Cardiac fibroblast (primary cell): ENCODE measurements at regions not wholly inside any gene's neighbourhood (a gene's known extent, or its start where the extent isn't known, plus 50 kb on each side); places are given as distances from the start of the nearest gene placed in this dataset.
A peak's percentile ranks its signal among the peaks of the same experiment; 100 is the strongest.

Experiments used
- DNase-seq, 2 donors: peaks; one replicate each; pipeline versions ENCODE4 v3.0.0 to v3.0.0-alpha.2; 2010; ENCODE audit warnings: low read depth in 2 of 2
- H3K4me3 ChIP-seq, 2 donors: replicated peaks in 1 of 2; 1 replicate in 1 of 2; 2 replicates in 1 of 2; pipeline ENCODE4 v1.5.1; 2011; ENCODE audit warnings: low read depth in 2 of 2, low read length in 2 of 2, mild to moderate bottlenecking in 2 of 2, moderate library complexity in 1 of 2
- CTCF ChIP-seq: IDR thresholded peaks from one replicate; pipeline ENCODE4 v1.5.1; 2011; ENCODE audit warnings: low read depth, mild to moderate bottlenecking, low read length, inconsistent platforms

GRCh38 chr16:10312784-10313724, 72.8 kb upstream of the ATF7IP2 start:
- DNase-seq = no peak
- no peak for TF ChIP-seq CTCF
- H3K4me3 ChIP-seq = no peak overlapping the region

GRCh38 chr16:10314317-10314716, 71.5 kb upstream of the ATF7IP2 start:
- no peak overlapping the region for H3K4me3 ChIP-seq
- no peak for TF ChIP-seq CTCF
- no peak for DNase-seq

DNA sequence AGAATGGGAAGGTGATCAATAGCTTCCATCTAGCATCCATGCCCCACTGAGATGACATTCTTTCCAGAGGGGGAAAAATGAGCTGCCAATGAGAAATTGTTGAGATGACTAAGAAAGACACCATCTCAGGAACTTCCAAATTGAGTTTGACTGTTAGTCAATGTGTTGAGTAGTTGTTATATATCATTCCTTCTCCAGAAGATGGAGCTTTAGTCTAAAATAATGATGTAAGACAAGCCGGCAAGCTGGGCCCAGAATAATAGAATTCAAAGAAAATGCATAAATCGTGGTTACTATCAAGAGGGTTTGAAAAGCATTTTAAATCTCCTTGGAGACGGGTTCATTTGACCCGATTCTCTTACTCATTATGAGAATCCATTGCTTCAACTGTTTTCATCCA, 71.0 kb upstream of the ATF7IP2 start:
- no peak overlapping the region for H3K4me3 ChIP-seq
- DNase-seq = peak; percentile 27 to 38
- no peak for TF ChIP-seq CTCF

- TF ChIP-seq CTCF = no peak
- no peak for DNase-seq
- no peak overlapping the region for H3K4me3 ChIP-seq
Observed at GRCh38 chr16:10317425-10318001, 68.3 kb upstream of the ATF7IP2 start.

DNA sequence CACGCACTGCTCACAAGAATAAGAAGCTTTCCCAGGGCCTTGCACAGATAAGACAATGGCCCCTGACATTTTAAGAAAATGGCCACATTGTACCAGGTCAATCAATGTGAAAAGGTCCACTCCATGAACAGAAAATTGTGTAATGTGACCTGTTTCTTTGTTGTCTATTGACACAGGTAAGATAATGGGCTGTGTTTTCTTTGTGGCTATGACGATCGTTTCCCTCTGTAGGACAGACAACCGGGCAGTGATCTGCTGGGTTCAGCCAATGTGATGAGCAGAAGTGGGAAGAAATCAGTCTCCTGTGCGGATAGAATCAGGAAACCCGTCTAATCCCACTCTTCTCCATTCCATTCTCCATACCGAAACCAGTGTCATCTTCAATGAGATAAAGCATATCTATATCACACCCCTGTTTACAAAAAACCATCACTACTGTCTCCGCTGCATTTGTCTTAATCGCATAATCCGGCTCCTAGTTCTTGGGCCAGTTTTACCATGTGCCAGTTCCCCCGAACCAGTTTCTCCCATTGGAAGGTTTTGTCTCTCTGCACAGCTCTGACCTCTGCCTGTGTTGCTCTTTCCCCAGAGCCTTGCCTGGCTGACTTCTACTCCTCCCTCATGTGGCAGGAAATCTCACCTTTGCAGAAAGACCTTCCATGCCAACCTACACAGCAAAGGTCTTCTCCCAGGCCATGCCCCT, 66.9 kb upstream of the ATF7IP2 start:
- TF ChIP-seq CTCF = no peak
- no peak for DNase-seq
- H3K4me3 ChIP-seq = no peak overlapping the region

DNA sequence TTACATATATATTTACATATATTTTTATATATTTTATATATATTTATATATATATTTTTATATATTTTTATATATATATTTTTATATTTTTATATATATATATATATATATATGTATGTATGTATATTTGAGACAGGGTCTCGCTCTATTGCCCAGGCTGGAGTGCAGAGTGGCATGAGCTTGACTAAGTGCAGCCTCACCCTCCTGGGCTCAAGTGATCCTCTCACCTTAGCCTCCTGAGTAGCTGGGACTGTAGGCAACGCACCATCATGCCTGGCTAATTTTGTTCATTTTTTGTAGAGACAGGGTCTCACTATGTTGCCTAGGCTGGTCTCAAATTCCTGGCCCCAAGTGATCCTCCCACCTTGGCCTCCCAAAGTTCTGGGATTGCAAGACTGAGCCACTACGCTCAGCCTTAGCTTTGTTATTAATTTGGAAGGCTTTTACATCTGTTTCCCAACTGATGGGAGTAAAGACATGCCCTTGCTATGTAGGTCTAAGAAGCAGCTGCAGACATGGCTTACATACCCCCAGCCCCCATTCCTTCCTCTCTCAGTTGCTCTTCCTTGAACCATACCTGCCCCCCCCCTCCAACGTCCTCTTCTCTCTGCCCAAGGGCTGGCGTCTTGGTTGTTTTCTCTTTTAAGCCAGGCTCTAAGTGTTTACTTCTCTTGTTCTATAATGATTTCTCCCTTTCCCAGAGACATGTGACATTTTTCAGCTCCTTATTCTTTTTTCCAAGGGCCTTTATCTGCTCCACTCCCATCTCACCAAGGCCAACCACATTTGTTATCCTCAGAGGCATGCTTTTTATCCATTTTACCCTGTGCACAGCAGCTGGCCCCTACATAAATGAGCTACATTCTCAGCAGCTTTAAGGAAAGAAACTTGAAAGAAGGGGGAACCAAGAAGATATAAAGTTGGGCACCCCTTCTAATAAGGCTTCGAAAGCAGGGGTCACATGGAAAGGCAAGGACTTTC, 64.2 kb upstream of the ATF7IP2 start:
- no peak for DNase-seq
- H3K4me3 ChIP-seq = no peak overlapping the region
- no peak for TF ChIP-seq CTCF
